MM.1S (cell line): ENCODE measurements at regions not wholly inside any gene's neighbourhood (a gene's known extent, or its start where the extent isn't known, plus 50 kb on each side); places are given as distances from the start of the nearest gene placed in this dataset.

Experiments used
- EZH2 ChIP-seq: fragments of 300-600 bp; sonication (generic); optimal IDR thresholded peaks from 2 replicates; pipeline ENCODE3; 2017; ENCODE audit warnings: low read depth, mild to moderate bottlenecking, antibody characterized with exemption, low read length, mixed read lengths
- EZH2phosphoT487 ChIP-seq: fragments of 300-600 bp; sonication (generic); IDR thresholded peaks from 2 replicates; pipeline ENCODE4 v1.6.1; 2018; ENCODE audit warnings: antibody characterized with exemption, low read length
- TF ChIP-seq, protein P1 (sequence below): fragments of 300-600 bp; sonication (generic); IDR thresholded peaks from 2 replicates; pipeline ENCODE4 v1.5.1; 2016; ENCODE audit warnings: antibody characterized with exemption, low read length, mixed read lengths

DNA sequence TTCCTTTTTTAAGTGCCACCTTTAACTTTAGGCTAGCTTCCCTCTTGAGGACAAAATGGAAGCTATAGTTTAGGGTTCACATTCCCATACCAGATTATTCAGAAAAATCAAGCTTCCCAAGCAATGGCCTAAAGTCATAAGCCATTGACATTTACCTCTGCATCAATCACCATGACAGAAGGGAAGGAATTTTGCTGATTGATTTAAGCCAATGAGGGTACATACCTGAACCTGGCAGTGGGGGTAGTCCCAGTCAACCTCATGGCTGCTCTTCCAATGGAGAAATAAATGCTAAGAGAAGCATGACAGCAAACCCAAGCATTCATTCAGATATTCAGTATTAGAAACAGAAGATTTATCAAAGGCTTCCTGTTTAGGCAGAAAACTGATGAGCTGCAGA, 128.4 kb upstream of the CREB1 start:
- TF ChIP-seq, protein P1, sequence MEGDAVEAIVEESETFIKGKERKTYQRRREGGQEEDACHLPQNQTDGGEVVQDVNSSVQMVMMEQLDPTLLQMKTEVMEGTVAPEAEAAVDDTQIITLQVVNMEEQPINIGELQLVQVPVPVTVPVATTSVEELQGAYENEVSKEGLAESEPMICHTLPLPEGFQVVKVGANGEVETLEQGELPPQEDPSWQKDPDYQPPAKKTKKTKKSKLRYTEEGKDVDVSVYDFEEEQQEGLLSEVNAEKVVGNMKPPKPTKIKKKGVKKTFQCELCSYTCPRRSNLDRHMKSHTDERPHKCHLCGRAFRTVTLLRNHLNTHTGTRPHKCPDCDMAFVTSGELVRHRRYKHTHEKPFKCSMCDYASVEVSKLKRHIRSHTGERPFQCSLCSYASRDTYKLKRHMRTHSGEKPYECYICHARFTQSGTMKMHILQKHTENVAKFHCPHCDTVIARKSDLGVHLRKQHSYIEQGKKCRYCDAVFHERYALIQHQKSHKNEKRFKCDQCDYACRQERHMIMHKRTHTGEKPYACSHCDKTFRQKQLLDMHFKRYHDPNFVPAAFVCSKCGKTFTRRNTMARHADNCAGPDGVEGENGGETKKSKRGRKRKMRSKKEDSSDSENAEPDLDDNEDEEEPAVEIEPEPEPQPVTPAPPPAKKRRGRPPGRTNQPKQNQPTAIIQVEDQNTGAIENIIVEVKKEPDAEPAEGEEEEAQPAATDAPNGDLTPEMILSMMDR, result no peak
- no peak for TF ChIP-seq EZH2phosphoT487
- TF ChIP-seq EZH2, result no peak
